Activated CD8-positive, alpha-beta memory T cell treated with anti-CD3 and anti-CD28 coated beads for 1 hour (primary cell): ENCODE measurements at regions not wholly inside any gene's neighbourhood (a gene's known extent, or its start where the extent isn't known, plus 50 kb on each side); places are given as distances from the start of the nearest gene placed in this dataset.

Experiments
- DNase-seq, 2 donors: peaks; one replicate each; pipeline ENCODE4 v3.0.0-alpha.2; 2020; ENCODE audit warnings: low read depth in 1 of 2; ENCODE audit errors: extremely low read depth in 1 of 2

- no peak for DNase-seq
Observed at GRCh38 chr17:36885153-36885735, 52.0 kb upstream of the LHX1 start.

- DNase-seq, result no peak
Observed at GRCh38 chr17:36885771-36886377, 51.4 kb upstream of the LHX1 start.
